ENCODE measurements at regions not wholly inside any gene's neighbourhood (a gene's known extent, or its start where the extent isn't known, plus 50 kb on each side); places are given as distances from the start of the nearest gene placed in this dataset.
A peak's percentile ranks its signal among the peaks of the same experiment; 100 is the strongest.

DNA sequence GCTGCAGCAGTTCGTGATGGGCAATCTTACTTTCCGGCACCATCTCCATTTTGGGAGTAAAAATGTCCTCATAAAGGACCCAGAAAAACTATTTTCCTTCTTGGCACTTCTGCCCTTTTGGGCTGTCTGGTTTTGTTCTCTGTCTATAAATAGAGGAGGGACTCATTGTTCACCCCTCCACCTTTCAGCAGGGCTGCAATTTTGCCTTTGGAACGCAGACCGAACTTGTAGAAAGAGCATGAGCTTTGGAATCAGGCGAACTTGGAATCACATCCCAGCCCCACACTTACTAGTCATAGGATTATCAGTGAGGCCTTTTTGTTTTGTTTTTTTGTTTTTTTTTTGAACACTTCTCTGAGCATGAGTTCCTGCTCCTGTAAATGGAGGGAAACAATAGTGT is 178.1 kb upstream of the IL12B start:
- TF ChIP-seq POLR2A (IDR thresholded peaks at IDR 0.05) = no peak
- TF ChIP-seq, protein P1, sequence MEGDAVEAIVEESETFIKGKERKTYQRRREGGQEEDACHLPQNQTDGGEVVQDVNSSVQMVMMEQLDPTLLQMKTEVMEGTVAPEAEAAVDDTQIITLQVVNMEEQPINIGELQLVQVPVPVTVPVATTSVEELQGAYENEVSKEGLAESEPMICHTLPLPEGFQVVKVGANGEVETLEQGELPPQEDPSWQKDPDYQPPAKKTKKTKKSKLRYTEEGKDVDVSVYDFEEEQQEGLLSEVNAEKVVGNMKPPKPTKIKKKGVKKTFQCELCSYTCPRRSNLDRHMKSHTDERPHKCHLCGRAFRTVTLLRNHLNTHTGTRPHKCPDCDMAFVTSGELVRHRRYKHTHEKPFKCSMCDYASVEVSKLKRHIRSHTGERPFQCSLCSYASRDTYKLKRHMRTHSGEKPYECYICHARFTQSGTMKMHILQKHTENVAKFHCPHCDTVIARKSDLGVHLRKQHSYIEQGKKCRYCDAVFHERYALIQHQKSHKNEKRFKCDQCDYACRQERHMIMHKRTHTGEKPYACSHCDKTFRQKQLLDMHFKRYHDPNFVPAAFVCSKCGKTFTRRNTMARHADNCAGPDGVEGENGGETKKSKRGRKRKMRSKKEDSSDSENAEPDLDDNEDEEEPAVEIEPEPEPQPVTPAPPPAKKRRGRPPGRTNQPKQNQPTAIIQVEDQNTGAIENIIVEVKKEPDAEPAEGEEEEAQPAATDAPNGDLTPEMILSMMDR (IDR thresholded peaks at IDR 0.05) = no peak
- Histone ChIP-seq H3K27me3 (no peaks in the 10 kb centered on the region), H3K4me1 (peaks cover 0 to 14% (median 0%) of the 10 kb centered on the region in 3 donors), H3K9me3 (no peaks in the 10 kb centered on the region), H3K4me3 (no peak overlapping the region), H3K36me3 (no peaks in the 10 kb centered on the region), H3K27ac (no peak overlapping the region)
- no peak for ATAC-seq
- 77 to 89% methylated on average over 4 to 5 of the region's 5 CpGs for WGBS, 2 donors (ENCODE audit: low coverage in 1 of 2)

DNA sequence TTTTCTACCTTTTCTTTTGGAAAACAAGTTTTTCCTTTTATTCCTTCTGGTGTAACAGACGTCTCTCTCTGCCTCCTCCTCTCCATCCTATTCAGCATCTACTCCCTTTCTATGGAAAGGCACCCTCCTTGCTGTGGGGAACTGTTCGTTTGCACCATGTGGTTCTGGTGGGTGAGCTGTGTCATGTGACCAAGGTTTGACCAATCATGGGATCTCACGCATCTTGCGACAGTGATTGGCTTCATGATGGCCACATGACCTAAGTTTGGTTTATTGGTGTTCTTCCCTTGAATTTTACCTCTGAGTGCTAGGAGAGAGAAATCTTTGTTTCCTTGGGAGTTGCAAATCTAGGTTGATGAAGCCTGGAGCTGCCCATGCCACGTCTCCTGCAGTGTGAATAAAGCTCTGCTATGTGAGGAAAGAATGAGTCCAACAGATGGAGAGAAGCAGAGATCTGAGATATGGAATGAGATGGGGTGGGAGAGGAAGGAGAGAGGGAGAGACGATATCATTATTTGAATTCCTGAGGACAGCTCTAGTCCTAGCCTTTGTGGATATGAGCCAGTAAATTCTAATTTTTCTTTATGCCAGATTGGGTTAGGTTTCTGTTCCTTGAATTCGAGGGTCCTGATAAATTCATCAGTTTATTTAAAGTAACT is 178.8 kb upstream of the IL12B start:
- Histone ChIP-seq H3K9me3 (no peaks in the 10 kb centered on the region), H3K4me1 (peaks cover 0 to 12% (median 0%) of the 10 kb centered on the region in 3 donors), H3K36me3 (no peaks in the 10 kb centered on the region), H3K27me3 (no peaks in the 10 kb centered on the region), H3K4me3 (no peak overlapping the region), H3K27ac (no peak overlapping the region)
- no peak for ATAC-seq
- WGBS, 2 donors (ENCODE audit: low coverage in 1 of 2) = 71 to 82% methylated on average over 6 to 7 of the region's 7 CpGs
- no peak for TF ChIP-seq POLR2AphosphoS5 (IDR thresholded peaks at IDR 0.05)
- TF ChIP-seq EP300 (IDR thresholded peaks at IDR 0.05) = no peak
- TF ChIP-seq, protein P1 (IDR thresholded peaks at IDR 0.05) = no peak
- no peak for TF ChIP-seq POLR2A (IDR thresholded peaks at IDR 0.05)

DNA sequence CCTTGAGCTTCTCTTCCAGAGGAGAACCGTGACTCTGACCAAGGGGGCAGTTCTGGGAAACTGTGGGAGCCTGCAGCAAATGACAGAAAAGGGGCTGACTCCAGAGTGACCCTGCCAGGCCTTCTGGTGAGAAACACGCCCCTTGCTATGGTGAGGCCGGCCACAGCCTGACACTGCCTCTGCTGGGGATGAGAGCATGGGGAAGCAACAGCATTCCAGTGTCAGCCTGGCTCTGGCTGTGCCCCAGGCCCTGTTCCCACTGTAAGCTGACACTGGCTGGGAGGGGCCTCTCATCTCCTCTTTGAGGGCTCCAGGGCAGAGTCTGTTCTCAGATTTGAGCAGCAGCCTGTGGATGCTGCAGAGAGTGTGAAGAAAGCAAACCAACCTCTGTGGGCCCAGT is 180.0 kb upstream of the IL12B start:
- H3K27ac ChIP-seq = no peak overlapping the region
- no peak overlapping the region for H3K4me3 ChIP-seq
- H3K27me3 ChIP-seq = peaks cover 7% of the 10 kb centered on the region
- H3K36me3 ChIP-seq = no peaks in the 10 kb centered on the region
- H3K9me3 ChIP-seq = no peaks in the 10 kb centered on the region
- peaks cover 0 to under 1% (median 0%) of the 10 kb centered on the region in 3 donors for H3K4me1 ChIP-seq
- TF ChIP-seq POLR2AphosphoS5 (IDR thresholded peaks at IDR 0.05) (no peak), POLR2A (IDR thresholded peaks at IDR 0.05) (no peak), EP300 (IDR thresholded peaks at IDR 0.05) (no peak)
- TF ChIP-seq, protein P1 (IDR thresholded peaks at IDR 0.05) = no peak
- WGBS, 2 donors (ENCODE audit: low coverage in 1 of 2) = 40% methylated on average over 1 of the region's 3 CpGs; no CpG with 5 or more reads in 1 of the 2 donors
- ATAC-seq = peak; percentile 57

DNA sequence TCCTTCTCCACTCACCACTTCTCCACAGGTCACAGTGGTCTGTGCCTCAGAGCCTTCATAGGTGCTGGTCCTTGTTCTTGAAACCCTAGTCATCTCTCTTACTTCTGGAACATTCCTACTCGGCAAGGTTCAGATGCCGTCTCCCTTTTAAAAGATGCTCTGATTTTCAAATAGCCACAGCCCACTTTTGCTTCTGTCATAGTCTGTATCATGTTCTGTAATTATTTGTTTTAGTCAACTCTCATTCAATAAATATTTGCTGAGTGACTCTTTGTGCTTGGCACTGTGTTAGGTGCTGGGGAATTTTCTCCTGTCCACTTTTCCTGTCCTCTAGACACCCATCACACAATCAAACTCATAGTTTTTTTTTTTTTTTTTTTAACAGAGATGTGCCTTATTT is 181.3 kb upstream of the IL12B start:
- no peaks in the 10 kb centered on the region for H3K9me3 ChIP-seq
- H3K36me3 ChIP-seq = no peaks in the 10 kb centered on the region
- TF ChIP-seq POLR2A (IDR thresholded peaks at IDR 0.05) = no peak
- TF ChIP-seq, protein P1 (IDR thresholded peaks at IDR 0.05) = no peak
- no peak for TF ChIP-seq EP300 (IDR thresholded peaks at IDR 0.05)
- no peak for TF ChIP-seq POLR2AphosphoS5 (IDR thresholded peaks at IDR 0.05)
- 92 to 100% methylated on average over 2 of the region's 2 CpGs for WGBS, 2 donors (ENCODE audit: low coverage in 1 of 2)
- no peak for ATAC-seq
- H3K27ac ChIP-seq = no peak overlapping the region
- H3K4me1 ChIP-seq = no peaks in the 10 kb centered on the region
- H3K27me3 ChIP-seq = peaks cover 7% of the 10 kb centered on the region
- no peak overlapping the region for H3K4me3 ChIP-seq

DNA sequence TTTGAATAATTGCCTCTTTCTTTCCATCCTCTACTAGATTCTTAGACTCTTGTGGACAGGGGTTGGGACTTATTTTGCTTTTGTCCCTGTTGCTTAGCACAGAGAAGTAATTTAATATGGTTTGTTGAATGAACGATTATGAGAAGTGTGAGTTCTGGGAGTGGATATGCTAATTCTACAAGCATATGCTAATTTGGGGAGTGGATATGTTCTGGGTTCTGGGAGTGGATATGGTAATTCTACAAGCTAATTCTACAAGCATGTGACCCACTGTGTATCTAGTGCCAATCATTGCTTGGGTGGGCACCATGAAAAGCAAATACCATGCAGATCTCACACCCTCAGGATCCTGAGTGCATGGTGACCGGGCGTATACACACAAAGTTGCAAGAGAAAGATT is 181.8 kb upstream of the IL12B start:
- Histone ChIP-seq H3K27me3 (peaks cover 7% of the 10 kb centered on the region), H3K27ac (no peak overlapping the region), H3K9me3 (no peaks in the 10 kb centered on the region), H3K36me3 (no peaks in the 10 kb centered on the region), H3K4me1 (no peaks in the 10 kb centered on the region), H3K4me3 (no peak overlapping the region)
- WGBS, 2 donors (ENCODE audit: low coverage in 1 of 2) = 88 to 93% methylated on average over 1 to 3 of the region's 3 CpGs
- TF ChIP-seq POLR2A (IDR thresholded peaks at IDR 0.05) = no peak
- no peak for TF ChIP-seq POLR2AphosphoS5 (IDR thresholded peaks at IDR 0.05)
- no peak for TF ChIP-seq EP300 (IDR thresholded peaks at IDR 0.05)
- TF ChIP-seq, protein P1 (IDR thresholded peaks at IDR 0.05) = no peak
- ATAC-seq = no peak

Measured in gastroesophageal sphincter (tissue), 4 donors.